Right lobe of liver (tissue), 4 donors: ENCODE measurements at regions not wholly inside any gene's neighbourhood (a gene's known extent, or its start where the extent isn't known, plus 50 kb on each side); places are given as distances from the start of the nearest gene placed in this dataset.

ENCODE experiments used
- POLR2A ChIP-seq: fragments of 450-650 bp; IDR thresholded peaks from one replicate; pipeline ENCODE4 v1.6.1; 2017; ENCODE audit warnings: antibody characterized with exemption, mild to moderate bottlenecking
- TF ChIP-seq, protein P1 (sequence below), 4 donors: fragments of 200-600 bp in 3 of 4; fragments of 450-650 bp in 1 of 4; IDR thresholded peaks; one replicate each; pipeline versions ENCODE4 v1.5.1 to v1.8.0; 2016 to 2022; ENCODE audit warnings: antibody characterized with exemption in 4 of 4, mild to moderate bottlenecking in 2 of 4
- donor health status: DM: no; HTN: no; CAD: no.
- donor health status: DM: no; HTN: no; CAD: no.
- donor health status: DM: no; HTN: yes; CAD: no.

DNA sequence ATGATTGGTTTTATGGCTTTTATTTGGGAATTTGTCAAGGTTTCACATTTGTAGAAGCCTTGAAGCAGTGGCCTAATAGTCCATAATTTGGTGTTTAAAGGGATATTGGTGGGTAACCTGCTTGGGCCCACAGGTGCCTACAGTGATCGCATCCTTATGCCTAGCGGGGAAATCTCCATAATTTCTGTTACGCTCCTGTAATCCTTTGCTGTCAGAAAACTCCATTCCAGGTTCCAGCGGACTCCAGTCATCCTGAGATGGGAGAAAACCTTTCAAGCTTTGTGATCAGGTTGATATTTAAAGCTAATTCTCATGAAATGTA, 257.0 kb upstream of the JADE1 start:
- TF ChIP-seq, protein P1, sequence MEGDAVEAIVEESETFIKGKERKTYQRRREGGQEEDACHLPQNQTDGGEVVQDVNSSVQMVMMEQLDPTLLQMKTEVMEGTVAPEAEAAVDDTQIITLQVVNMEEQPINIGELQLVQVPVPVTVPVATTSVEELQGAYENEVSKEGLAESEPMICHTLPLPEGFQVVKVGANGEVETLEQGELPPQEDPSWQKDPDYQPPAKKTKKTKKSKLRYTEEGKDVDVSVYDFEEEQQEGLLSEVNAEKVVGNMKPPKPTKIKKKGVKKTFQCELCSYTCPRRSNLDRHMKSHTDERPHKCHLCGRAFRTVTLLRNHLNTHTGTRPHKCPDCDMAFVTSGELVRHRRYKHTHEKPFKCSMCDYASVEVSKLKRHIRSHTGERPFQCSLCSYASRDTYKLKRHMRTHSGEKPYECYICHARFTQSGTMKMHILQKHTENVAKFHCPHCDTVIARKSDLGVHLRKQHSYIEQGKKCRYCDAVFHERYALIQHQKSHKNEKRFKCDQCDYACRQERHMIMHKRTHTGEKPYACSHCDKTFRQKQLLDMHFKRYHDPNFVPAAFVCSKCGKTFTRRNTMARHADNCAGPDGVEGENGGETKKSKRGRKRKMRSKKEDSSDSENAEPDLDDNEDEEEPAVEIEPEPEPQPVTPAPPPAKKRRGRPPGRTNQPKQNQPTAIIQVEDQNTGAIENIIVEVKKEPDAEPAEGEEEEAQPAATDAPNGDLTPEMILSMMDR (IDR thresholded peaks at IDR 0.05) = no peak
- TF ChIP-seq POLR2A = no peak
